Astrocyte (in vitro differentiated cells and primary cell): ENCODE measurements at regions not wholly inside any gene's neighbourhood (a gene's known extent, or its start where the extent isn't known, plus 50 kb on each side); places are given as distances from the start of the nearest gene placed in this dataset.

Experiments
- EZH2 ChIP-seq: IDR thresholded peaks from 2 replicates; pipeline ENCODE4 v1.6.1; 2012; ENCODE audit warnings: mild to moderate bottlenecking, low read length, inconsistent platforms; ENCODE audit not compliant: insufficient read depth
- TF ChIP-seq, protein P1 (sequence below): IDR thresholded peaks from 2 replicates; pipeline ENCODE4 v1.5.1; 2011; ENCODE audit warnings: low read depth, mild to moderate bottlenecking, inconsistent platforms, low read length, moderate library complexity; ENCODE audit not compliant: insufficient read depth

DNA sequence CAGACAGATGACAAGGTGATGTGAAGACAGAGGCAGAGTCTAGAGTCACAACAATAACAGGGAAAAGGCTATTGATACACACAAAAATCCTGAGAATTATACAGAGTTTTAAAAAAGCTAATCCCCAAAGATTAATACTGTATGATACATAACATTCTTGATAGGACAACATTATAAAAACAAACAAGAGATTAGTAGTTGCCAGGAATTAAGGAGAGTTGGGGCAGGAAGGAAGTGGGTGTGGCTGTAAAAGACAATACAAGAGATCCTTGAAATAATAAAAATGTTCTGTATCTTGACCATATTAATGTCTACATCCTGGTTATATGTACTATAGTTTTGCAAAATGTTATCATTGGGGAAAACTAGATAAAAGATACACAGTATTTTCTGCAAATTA lies 309.5 kb upstream of the PMFBP1 start:
- TF ChIP-seq, protein P1, sequence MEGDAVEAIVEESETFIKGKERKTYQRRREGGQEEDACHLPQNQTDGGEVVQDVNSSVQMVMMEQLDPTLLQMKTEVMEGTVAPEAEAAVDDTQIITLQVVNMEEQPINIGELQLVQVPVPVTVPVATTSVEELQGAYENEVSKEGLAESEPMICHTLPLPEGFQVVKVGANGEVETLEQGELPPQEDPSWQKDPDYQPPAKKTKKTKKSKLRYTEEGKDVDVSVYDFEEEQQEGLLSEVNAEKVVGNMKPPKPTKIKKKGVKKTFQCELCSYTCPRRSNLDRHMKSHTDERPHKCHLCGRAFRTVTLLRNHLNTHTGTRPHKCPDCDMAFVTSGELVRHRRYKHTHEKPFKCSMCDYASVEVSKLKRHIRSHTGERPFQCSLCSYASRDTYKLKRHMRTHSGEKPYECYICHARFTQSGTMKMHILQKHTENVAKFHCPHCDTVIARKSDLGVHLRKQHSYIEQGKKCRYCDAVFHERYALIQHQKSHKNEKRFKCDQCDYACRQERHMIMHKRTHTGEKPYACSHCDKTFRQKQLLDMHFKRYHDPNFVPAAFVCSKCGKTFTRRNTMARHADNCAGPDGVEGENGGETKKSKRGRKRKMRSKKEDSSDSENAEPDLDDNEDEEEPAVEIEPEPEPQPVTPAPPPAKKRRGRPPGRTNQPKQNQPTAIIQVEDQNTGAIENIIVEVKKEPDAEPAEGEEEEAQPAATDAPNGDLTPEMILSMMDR: no peak
- TF ChIP-seq EZH2: no peak
